MCF 10A (cell line): ENCODE measurements at regions not wholly inside any gene's neighbourhood (a gene's known extent, or its start where the extent isn't known, plus 50 kb on each side); places are given as distances from the start of the nearest gene placed in this dataset.

Source experiments
- BruUV-seq: library from RNA; stranded (reverse); fragments of 400-500 nt; replicated peaks from 2 replicates; lab custom pipeline; 2021; lab: Mats Ljungman, UMichigan
- CTCF ChIA-PET: fragments of 300-600 bp; sonication (Branson Sonifier 250); formaldehyde crosslinking; extraction: SDS; loops from one replicate; lab custom pipeline; 2021; ENCODE audit warnings: antibody characterized with exemption, inconsistent platforms; lab: Yijun Ruan, JAX
- POLR2A ChIA-PET: fragments of 300-600, 350-650 bp; sonication (Branson Sonifier 250); formaldehyde crosslinking; extraction: SDS; loops from one replicate; lab custom pipeline; 2020; ENCODE audit warnings: antibody characterized with exemption, inconsistent platforms; lab: Yijun Ruan, JAX
- DNase-seq: peaks from one replicate; pipeline ENCODE4 v3.0.0-alpha.2; 2018; ENCODE audit not compliant: unreplicated experiment
- H3K27ac Mint-ChIP-seq: one replicate; pipeline ENCODE4 v1.8.0; 2022; ENCODE audit warnings: mild to moderate bottlenecking, low read depth, mixed read lengths; ENCODE audit not compliant: unreplicated experiment
- H3K27me3 Mint-ChIP-seq: one replicate; pipeline ENCODE4 v1.8.0; 2022; ENCODE audit warnings: mixed read lengths; ENCODE audit not compliant: insufficient read depth, unreplicated experiment
- H3K36me3 Mint-ChIP-seq: one replicate; pipeline ENCODE4 v1.8.0; 2022; ENCODE audit warnings: mild to moderate bottlenecking, moderate library complexity, mixed read lengths; ENCODE audit not compliant: insufficient read depth, unreplicated experiment
- H3K4me1 Mint-ChIP-seq: one replicate; pipeline ENCODE4 v1.8.0; 2022; ENCODE audit warnings: mixed read lengths; ENCODE audit not compliant: insufficient read depth, unreplicated experiment
- H3K4me3 Mint-ChIP-seq: one replicate; pipeline ENCODE4 v1.8.0; 2022; ENCODE audit warnings: mild to moderate bottlenecking, moderate library complexity, mixed read lengths; ENCODE audit not compliant: unreplicated experiment
- H3K9me3 Mint-ChIP-seq: one replicate; pipeline ENCODE4 v1.8.0; 2022; ENCODE audit warnings: mixed read lengths; ENCODE audit not compliant: unreplicated experiment
- intact Hi-C: fragments of 100-400 bp; cut with micrococcal nuclease; formaldehyde crosslinking; loops from 2 replicates; pipeline ENCODE4 v1.14.1; 2022
- TF ChIP-seq, protein P1 (sequence below): fragments of 200-600 bp; IDR thresholded peaks from one replicate; pipeline ENCODE4 v1.8.0; 2022; ENCODE audit warnings: antibody characterized with exemption, mild to moderate bottlenecking; ENCODE audit not compliant: unreplicated experiment

DNA sequence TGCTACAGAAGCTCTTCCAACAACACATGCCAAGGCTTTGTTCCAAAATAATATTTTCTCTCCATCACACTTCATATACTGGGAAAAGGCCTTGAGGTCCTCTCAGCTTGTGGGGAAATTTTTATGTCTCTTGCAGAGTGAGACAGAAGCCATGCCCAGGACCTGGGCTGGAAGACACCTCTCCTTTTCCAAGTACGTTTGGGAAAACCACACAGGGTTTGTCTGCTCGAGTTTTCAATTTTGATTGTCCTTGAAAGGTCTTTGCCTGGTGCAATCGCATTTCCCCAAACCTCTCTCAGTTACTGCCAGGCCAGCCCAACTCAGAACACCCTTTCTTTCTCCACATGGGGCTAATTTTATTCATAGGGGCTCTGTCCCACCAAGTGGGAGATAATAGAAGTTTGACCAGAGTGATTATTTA, 272.2 kb downstream of the OSR1 start:
- intact Hi-C loops: no loop called here
- Mint-ChIP-seq H3K27ac (peak overlapping the region; percentile 22), H3K9me3 (no peaks in the 10 kb centered on the region), H3K4me3 (no peak overlapping the region), H3K27me3 (no peaks in the 10 kb centered on the region), H3K36me3 (no peaks in the 10 kb centered on the region), H3K4me1 (no peaks in the 10 kb centered on the region)
- BruUV-seq: no TSS peak
- TF ChIP-seq, protein P1, sequence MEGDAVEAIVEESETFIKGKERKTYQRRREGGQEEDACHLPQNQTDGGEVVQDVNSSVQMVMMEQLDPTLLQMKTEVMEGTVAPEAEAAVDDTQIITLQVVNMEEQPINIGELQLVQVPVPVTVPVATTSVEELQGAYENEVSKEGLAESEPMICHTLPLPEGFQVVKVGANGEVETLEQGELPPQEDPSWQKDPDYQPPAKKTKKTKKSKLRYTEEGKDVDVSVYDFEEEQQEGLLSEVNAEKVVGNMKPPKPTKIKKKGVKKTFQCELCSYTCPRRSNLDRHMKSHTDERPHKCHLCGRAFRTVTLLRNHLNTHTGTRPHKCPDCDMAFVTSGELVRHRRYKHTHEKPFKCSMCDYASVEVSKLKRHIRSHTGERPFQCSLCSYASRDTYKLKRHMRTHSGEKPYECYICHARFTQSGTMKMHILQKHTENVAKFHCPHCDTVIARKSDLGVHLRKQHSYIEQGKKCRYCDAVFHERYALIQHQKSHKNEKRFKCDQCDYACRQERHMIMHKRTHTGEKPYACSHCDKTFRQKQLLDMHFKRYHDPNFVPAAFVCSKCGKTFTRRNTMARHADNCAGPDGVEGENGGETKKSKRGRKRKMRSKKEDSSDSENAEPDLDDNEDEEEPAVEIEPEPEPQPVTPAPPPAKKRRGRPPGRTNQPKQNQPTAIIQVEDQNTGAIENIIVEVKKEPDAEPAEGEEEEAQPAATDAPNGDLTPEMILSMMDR: no peak
- DNase-seq: no peak
- ChIA-PET CTCF (no interaction called here), POLR2A (interaction anchor here (0.6 kb wide), 1 partner anchor 59 kb away, joined by 3 read pairs; no protein-coding TSS in a partner anchor)

DNA sequence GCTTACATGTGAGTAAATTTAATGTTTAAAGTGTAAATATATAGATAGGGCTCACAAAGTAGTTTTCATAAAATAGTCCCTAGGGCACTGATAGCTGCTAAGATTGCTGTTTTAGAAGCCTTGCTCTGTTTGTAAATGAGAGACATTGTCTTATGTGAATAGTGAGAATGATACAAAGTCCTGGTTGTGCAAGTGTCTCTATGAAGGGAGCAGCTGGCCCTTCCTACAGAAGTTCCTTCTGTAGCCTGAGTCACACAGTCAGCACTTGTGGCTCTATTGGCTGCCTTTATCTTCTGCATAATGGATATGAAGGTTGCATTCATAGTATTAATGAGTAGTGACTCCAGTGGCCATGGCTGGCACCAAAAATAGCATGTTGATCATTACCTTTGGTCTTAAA, 279.7 kb downstream of the OSR1 start:
- no peak overlapping the region for H3K4me3 Mint-ChIP-seq
- intact Hi-C loops: no loop called here
- DNase-seq: no peak

DNA sequence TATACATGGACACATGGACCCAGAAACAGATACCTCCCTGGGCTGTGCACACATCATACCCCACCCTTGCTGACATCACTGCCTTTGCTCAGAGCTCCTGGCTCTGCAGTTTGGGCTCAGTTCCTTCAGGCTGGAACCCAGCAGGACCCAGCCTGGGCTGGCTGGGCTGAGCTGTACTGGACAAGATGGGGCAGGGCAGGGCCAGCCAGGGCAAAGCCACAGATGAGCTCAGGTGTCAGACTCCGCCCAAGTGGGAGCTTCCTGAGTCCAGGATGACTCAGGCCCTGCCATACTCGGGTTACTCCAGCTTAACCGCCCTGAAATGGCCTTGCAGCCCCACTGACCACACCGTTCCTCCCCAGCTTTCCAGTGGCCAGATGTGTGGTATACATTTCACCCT, 284.9 kb downstream of the OSR1 start:
- intact Hi-C loops: loop anchor here (5.0 kb wide), 1 partner anchor 36 kb away; no protein-coding TSS in a partner anchor
- BruUV-seq: no TSS peak
- ChIA-PET POLR2A (interaction anchor here (0.7 to 2.8 kb wide), 7 partner anchors 9 to 724 kb away, joined by 3 to 12 read pairs (median 3); no protein-coding TSS in a partner anchor), CTCF (interaction anchor here (0.7 to 1.5 kb wide), 2 partner anchors 105 to 163 kb away, joined by 3 to 4 read pairs; no protein-coding TSS in a partner anchor)
- Mint-ChIP-seq H3K4me3 (no peak overlapping the region), H3K9me3 (no peaks in the 10 kb centered on the region), H3K36me3 (peaks cover 4% of the 10 kb centered on the region), H3K27ac (peak overlapping the region; percentile 77), H3K27me3 (no peaks in the 10 kb centered on the region), H3K4me1 (peaks cover 31% of the 10 kb centered on the region)
- TF ChIP-seq, protein P1: no peak
- DNase-seq: peak; percentile 97

More for the DNA sequence above, 279.7 kb downstream of the OSR1 start:
- Mint-ChIP-seq H3K36me3 (no peaks in the 10 kb centered on the region), H3K4me1 (peaks cover 3% of the 10 kb centered on the region), H3K27ac (no peak overlapping the region), H3K9me3 (no peaks in the 10 kb centered on the region), H3K27me3 (no peaks in the 10 kb centered on the region)
- ChIA-PET CTCF (no interaction called here), POLR2A (no interaction called here)
- BruUV-seq: no TSS peak
- TF ChIP-seq, protein P1: no peak

DNA sequence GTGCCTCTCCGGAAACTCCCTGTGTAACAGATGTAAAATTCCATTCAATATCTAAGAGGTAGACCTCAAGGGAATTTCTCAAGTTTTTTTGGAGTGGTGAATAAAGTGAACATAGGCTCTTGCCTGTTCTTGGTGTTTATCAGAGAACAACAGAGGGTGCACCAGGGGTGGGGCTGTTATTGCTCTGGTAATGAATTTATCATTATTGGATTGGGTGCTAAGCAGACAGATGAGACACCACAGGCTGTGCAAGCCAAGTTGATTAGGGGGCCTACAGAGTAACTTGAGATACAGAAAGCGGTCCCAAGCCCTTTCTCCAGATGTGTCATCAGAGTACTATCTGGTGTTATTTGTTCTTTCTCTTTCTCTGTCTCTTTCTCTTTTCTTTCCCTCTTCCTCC, 286.3 kb downstream of the OSR1 start:
- peak overlapping the region; percentile 25 for H3K27ac Mint-ChIP-seq

More for the DNA sequence above, 286.3 kb downstream of the OSR1 start:
- TF ChIP-seq, protein P1: no peak
- no peak overlapping the region for H3K4me3 Mint-ChIP-seq
- no peaks in the 10 kb centered on the region for H3K27me3 Mint-ChIP-seq
- peaks cover 4% of the 10 kb centered on the region for H3K36me3 Mint-ChIP-seq
- no peaks in the 10 kb centered on the region for H3K9me3 Mint-ChIP-seq
- CTCF ChIA-PET: no interaction called here
- intact Hi-C loops: loop anchor here (5.0 kb wide), 1 partner anchor 35 kb away; no protein-coding TSS in a partner anchor
- no TSS peak for BruUV-seq
- peaks cover 31% of the 10 kb centered on the region for H3K4me1 Mint-ChIP-seq
- POLR2A ChIA-PET: no interaction called here
- no peak for DNase-seq
